ENCODE measurements at regions not wholly inside any gene's neighbourhood (a gene's known extent, or its start where the extent isn't known, plus 50 kb on each side); places are given as distances from the start of the nearest gene placed in this dataset.

- no peak for DNase-seq (ENCODE audit: low read depth)
- FAIRE-seq, result no peak
- TF ChIP-seq CTCF (IDR thresholded peaks at IDR 0.05; ENCODE audit: insufficient read depth, low read length, severe bottlenecking), result no peak
- H3K36me3 ChIP-seq (ENCODE audit: control insufficient read depth, insufficient read depth, low read length), result no peaks in the 10 kb centered on the region
- no peaks in the 10 kb centered on the region for H3K27me3 ChIP-seq (ENCODE audit: control insufficient read depth, insufficient read depth, low read length)
- H3K4me3 ChIP-seq (ENCODE audit: low read depth, low read length), result no peak overlapping the region
These were observed 440.6 kb upstream of the HS3ST1 start for GRCh38 chr4:11869191-11869870.

GRCh38 chr4:11866391-11866790, 437.7 kb upstream of the HS3ST1 start:
- no peak for DNase-seq (ENCODE audit: low read depth)

GRCh38 chr4:11860996-11861395, 432.3 kb upstream of the HS3ST1 start:
- no peak for TF ChIP-seq CTCF (IDR thresholded peaks at IDR 0.05; ENCODE audit: insufficient read depth, low read length, severe bottlenecking)
- DNase-seq (ENCODE audit: low read depth) (no peak), FAIRE-seq (no peak)
- H3K36me3 ChIP-seq (ENCODE audit: control insufficient read depth, insufficient read depth, low read length), result no peaks in the 10 kb centered on the region
- no peaks in the 10 kb centered on the region for H3K27me3 ChIP-seq (ENCODE audit: control insufficient read depth, insufficient read depth, low read length)
- no peak overlapping the region for H3K4me3 ChIP-seq (ENCODE audit: low read depth, low read length)

More at GRCh38 chr4:11866391-11866790, 437.7 kb upstream of the HS3ST1 start:
- no peak overlapping the region for H3K4me3 ChIP-seq (ENCODE audit: low read depth, low read length)
- H3K27me3 ChIP-seq (ENCODE audit: control insufficient read depth, insufficient read depth, low read length), result no peaks in the 10 kb centered on the region
- no peak for TF ChIP-seq CTCF (IDR thresholded peaks at IDR 0.05; ENCODE audit: insufficient read depth, low read length, severe bottlenecking)
- no peak for FAIRE-seq
- no peaks in the 10 kb centered on the region for H3K36me3 ChIP-seq (ENCODE audit: control insufficient read depth, insufficient read depth, low read length)

- TF ChIP-seq CTCF (IDR thresholded peaks at IDR 0.05; ENCODE audit: insufficient read depth, low read length, severe bottlenecking), result no peak
These were observed 429.2 kb upstream of the HS3ST1 start for GRCh38 chr4:11857881-11858280.

GRCh38 chr4:11847167-11847566, 418.5 kb upstream of the HS3ST1 start:
- no peak for TF ChIP-seq CTCF (IDR thresholded peaks at IDR 0.05; ENCODE audit: insufficient read depth, low read length, severe bottlenecking)
- DNase-seq (ENCODE audit: low read depth) (no peak), FAIRE-seq (no peak)
- Histone ChIP-seq H3K27me3 (ENCODE audit: control insufficient read depth, insufficient read depth, low read length) (no peaks in the 10 kb centered on the region), H3K36me3 (ENCODE audit: control insufficient read depth, insufficient read depth, low read length) (no peaks in the 10 kb centered on the region), H3K4me3 (ENCODE audit: low read depth, low read length) (no peak overlapping the region)

More at GRCh38 chr4:11857881-11858280, 429.2 kb upstream of the HS3ST1 start:
- Histone ChIP-seq H3K27me3 (ENCODE audit: control insufficient read depth, insufficient read depth, low read length) (no peaks in the 10 kb centered on the region), H3K4me3 (ENCODE audit: low read depth, low read length) (no peak overlapping the region), H3K36me3 (ENCODE audit: control insufficient read depth, insufficient read depth, low read length) (no peaks in the 10 kb centered on the region)
- FAIRE-seq (no peak), DNase-seq (ENCODE audit: low read depth) (no peak)

- FAIRE-seq, result no peak
- Histone ChIP-seq H3K36me3 (ENCODE audit: control insufficient read depth, insufficient read depth, low read length) (no peaks in the 10 kb centered on the region), H3K4me3 (ENCODE audit: low read depth, low read length) (no peak overlapping the region), H3K27me3 (ENCODE audit: control insufficient read depth, insufficient read depth, low read length) (no peaks in the 10 kb centered on the region)
- TF ChIP-seq CTCF (IDR thresholded peaks at IDR 0.05; ENCODE audit: insufficient read depth, low read length, severe bottlenecking), result no peak
- no peak for DNase-seq (ENCODE audit: low read depth)
These were observed 415.2 kb upstream of the HS3ST1 start for GRCh38 chr4:11843927-11844326.

Measured in bronchial epithelial cell (primary cell).